NCI-H748 treated with DMSO at 0.1 percent for 48 hours (cell line): ENCODE measurements at regions not wholly inside any gene's neighbourhood (a gene's known extent, or its start where the extent isn't known, plus 50 kb on each side); places are given as distances from the start of the nearest gene placed in this dataset.
"Not testable (repeated sequence)": the region's sequence is repeated elsewhere in the genome, so short reads cannot be mapped to it uniquely, and the experiment has no call there.

Experiments used
- DNase-seq: peaks from one replicate; lab custom pipeline; 2025; lab: John Stamatoyannopoulos, UW

- DNase-seq: no peak
Observed at GRCh38 chr1:114269539-114269938, 115.9 kb upstream of the SYT6 start.

GRCh38 chr1:114263343-114263742 lies 109.7 kb upstream of the SYT6 start:
- no peak for DNase-seq

GRCh38 chr1:114262337-114262736 lies 108.7 kb upstream of the SYT6 start:
- DNase-seq: no peak

GRCh38 chr1:114260805-114261484 lies 107.3 kb upstream of the SYT6 start:
- DNase-seq: no peak

- DNase-seq: no peak
Observed at GRCh38 chr1:114259511-114260160, 106.0 kb upstream of the SYT6 start.

GRCh38 chr1:114258633-114259032 lies 105.0 kb upstream of the SYT6 start:
- no peak for DNase-seq

- DNase-seq: no peak
Observed at GRCh38 chr1:114258074-114258473, 104.4 kb upstream of the SYT6 start.

GRCh38 chr1:114257554-114257953 lies 103.9 kb upstream of the SYT6 start:
- no peak for DNase-seq

- no peak for DNase-seq
Observed at GRCh38 chr1:114253900-114254299, 100.2 kb upstream of the SYT6 start.

- DNase-seq: no peak
Observed at GRCh38 chr1:114251573-114251939, 97.9 kb upstream of the SYT6 start.

- DNase-seq: no peak
Observed at GRCh38 chr1:114250683-114251572, 97.3 kb upstream of the SYT6 start.

GRCh38 chr1:114249691-114250090 lies 96.0 kb upstream of the SYT6 start:
- no peak for DNase-seq

- no peak for DNase-seq
Observed at GRCh38 chr1:114248162-114248561, 94.5 kb upstream of the SYT6 start.

- DNase-seq: not testable (repeated sequence)
Observed at GRCh38 chr1:114242531-114243210, 89.0 kb upstream of the SYT6 start.

- DNase-seq: no peak
Observed at GRCh38 chr1:114238053-114238452, 84.4 kb upstream of the SYT6 start.

- no peak for DNase-seq
Observed at GRCh38 chr1:114236517-114236916, 82.8 kb upstream of the SYT6 start.

- DNase-seq: no peak
Observed at GRCh38 chr1:114235960-114236359, 82.3 kb upstream of the SYT6 start.

GRCh38 chr1:114235281-114235680 lies 81.6 kb upstream of the SYT6 start:
- no peak for DNase-seq

- DNase-seq: no peak
Observed at GRCh38 chr1:114234408-114235124, 80.9 kb upstream of the SYT6 start.

- DNase-seq: no peak
Observed at GRCh38 chr1:114232691-114233090, 79.0 kb upstream of the SYT6 start.

GRCh38 chr1:114231301-114231700 lies 77.6 kb upstream of the SYT6 start:
- DNase-seq: no peak

GRCh38 chr1:114229368-114229767 lies 75.7 kb upstream of the SYT6 start:
- no peak for DNase-seq
